ENCODE measurements at regions not wholly inside any gene's neighbourhood (a gene's known extent, or its start where the extent isn't known, plus 50 kb on each side); places are given as distances from the start of the nearest gene placed in this dataset.

GRCh38 chr5:126172812-126173211 lies 250.4 kb upstream of the GRAMD2B start:
- intact Hi-C loops (cut with micrococcal nuclease): no loop called here
- TF ChIP-seq, protein P1, sequence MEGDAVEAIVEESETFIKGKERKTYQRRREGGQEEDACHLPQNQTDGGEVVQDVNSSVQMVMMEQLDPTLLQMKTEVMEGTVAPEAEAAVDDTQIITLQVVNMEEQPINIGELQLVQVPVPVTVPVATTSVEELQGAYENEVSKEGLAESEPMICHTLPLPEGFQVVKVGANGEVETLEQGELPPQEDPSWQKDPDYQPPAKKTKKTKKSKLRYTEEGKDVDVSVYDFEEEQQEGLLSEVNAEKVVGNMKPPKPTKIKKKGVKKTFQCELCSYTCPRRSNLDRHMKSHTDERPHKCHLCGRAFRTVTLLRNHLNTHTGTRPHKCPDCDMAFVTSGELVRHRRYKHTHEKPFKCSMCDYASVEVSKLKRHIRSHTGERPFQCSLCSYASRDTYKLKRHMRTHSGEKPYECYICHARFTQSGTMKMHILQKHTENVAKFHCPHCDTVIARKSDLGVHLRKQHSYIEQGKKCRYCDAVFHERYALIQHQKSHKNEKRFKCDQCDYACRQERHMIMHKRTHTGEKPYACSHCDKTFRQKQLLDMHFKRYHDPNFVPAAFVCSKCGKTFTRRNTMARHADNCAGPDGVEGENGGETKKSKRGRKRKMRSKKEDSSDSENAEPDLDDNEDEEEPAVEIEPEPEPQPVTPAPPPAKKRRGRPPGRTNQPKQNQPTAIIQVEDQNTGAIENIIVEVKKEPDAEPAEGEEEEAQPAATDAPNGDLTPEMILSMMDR (IDR thresholded peaks at IDR 0.05): no peak
- Mint-ChIP-seq H3K4me1 (no peaks in the 10 kb centered on the region), H3K4me3 (no peak overlapping the region), H3K27ac (no peak overlapping the region), H3K36me3 (peaks cover 7% of the 10 kb centered on the region), H3K9me3 (peaks cover 19 to 26% of the 10 kb centered on the region in 2 donors), H3K27me3 (ENCODE audit: low read depth in 2 of 2) (no peaks in the 10 kb centered on the region)
- Histone ChIP-seq H3K9me3 (ENCODE audit: control insufficient read depth, insufficient read depth, low read length) (peaks cover 10% of the 10 kb centered on the region), H3K27me3 (ENCODE audit: control insufficient read depth, insufficient read depth, low read length) (no peaks in the 10 kb centered on the region), H3K4me1 (ENCODE audit: control insufficient read depth, insufficient read depth, low read length) (no peaks in the 10 kb centered on the region), H3K4me3 (ENCODE audit: low read length) (no peak overlapping the region), H3K36me3 (ENCODE audit: control insufficient read depth, insufficient read depth, low read length) (no peaks in the 10 kb centered on the region), H3K27ac (ENCODE audit: low read length) (no peak overlapping the region)
- DNase-seq (no peak), ATAC-seq (no peak)
- WGBS (ENCODE audit: insufficient coverage): 75% methylated on average over 1 of the region's 1 CpG

GRCh38 chr5:126178521-126178920 lies 244.7 kb upstream of the GRAMD2B start:
- H3K27ac Mint-ChIP-seq: no peak overlapping the region
- Histone ChIP-seq H3K9me3 (ENCODE audit: control insufficient read depth, insufficient read depth, low read length) (no peaks in the 10 kb centered on the region), H3K4me3 (ENCODE audit: low read length) (no peak overlapping the region), H3K36me3 (ENCODE audit: control insufficient read depth, insufficient read depth, low read length) (no peaks in the 10 kb centered on the region), H3K27me3 (ENCODE audit: control insufficient read depth, insufficient read depth, low read length) (no peaks in the 10 kb centered on the region), H3K27ac (ENCODE audit: low read length) (no peak overlapping the region), H3K4me1 (ENCODE audit: control insufficient read depth, insufficient read depth, low read length) (no peaks in the 10 kb centered on the region)
- no peaks in the 10 kb centered on the region for H3K4me1 Mint-ChIP-seq
- H3K9me3 Mint-ChIP-seq: peaks cover 13 to 14% of the 10 kb centered on the region in 2 donors
- DNase-seq (no peak), ATAC-seq (no peak)
- no peaks in the 10 kb centered on the region for H3K36me3 Mint-ChIP-seq
- H3K4me3 Mint-ChIP-seq: no peak overlapping the region
- intact Hi-C loops (cut with micrococcal nuclease): no loop called here
- TF ChIP-seq, protein P1 (IDR thresholded peaks at IDR 0.05): no peak
- H3K27me3 Mint-ChIP-seq (ENCODE audit: low read depth in 2 of 2): no peaks in the 10 kb centered on the region

- no peaks in the 10 kb centered on the region for H3K36me3 ChIP-seq (ENCODE audit: control insufficient read depth, insufficient read depth, low read length)
Measured at GRCh38 chr5:126182971-126183695, 240.1 kb upstream of the GRAMD2B start.

More at GRCh38 chr5:126182971-126183695, 240.1 kb upstream of the GRAMD2B start:
- no peaks in the 10 kb centered on the region for H3K9me3 ChIP-seq (ENCODE audit: control insufficient read depth, insufficient read depth, low read length)
- ATAC-seq: no peak
- no peak for DNase-seq
- H3K9me3 Mint-ChIP-seq: peaks cover 0 to 8% of the 10 kb centered on the region in 2 donors
- H3K4me1 Mint-ChIP-seq: no peaks in the 10 kb centered on the region
- H3K36me3 Mint-ChIP-seq: no peaks in the 10 kb centered on the region
- no peaks in the 10 kb centered on the region for H3K4me1 ChIP-seq (ENCODE audit: control insufficient read depth, insufficient read depth, low read length)
- TF ChIP-seq, protein P1 (IDR thresholded peaks at IDR 0.05): no peak
- H3K4me3 Mint-ChIP-seq: no peak overlapping the region
- intact Hi-C loops (cut with micrococcal nuclease): no loop called here
- no peak overlapping the region for H3K4me3 ChIP-seq (ENCODE audit: low read length)
- H3K27me3 ChIP-seq (ENCODE audit: control insufficient read depth, insufficient read depth, low read length): no peaks in the 10 kb centered on the region
- H3K27ac ChIP-seq (ENCODE audit: low read length): no peak overlapping the region
- H3K27ac Mint-ChIP-seq: no peak overlapping the region
- H3K27me3 Mint-ChIP-seq (ENCODE audit: low read depth in 2 of 2): no peaks in the 10 kb centered on the region
- WGBS (ENCODE audit: insufficient coverage): 89% methylated on average over 4 of the region's 5 CpGs

All from natural killer cell (primary cell).